Smooth muscle cell (in vitro differentiated cells): ENCODE measurements at regions not wholly inside any gene's neighbourhood (a gene's known extent, or its start where the extent isn't known, plus 50 kb on each side); places are given as distances from the start of the nearest gene placed in this dataset.

Experiments
- DNase-seq: peaks from one replicate; lab custom pipeline; 2025; ENCODE audit not compliant: unreplicated experiment; lab: John Stamatoyannopoulos, UW
- H2AFZ ChIP-seq: fragments of 200-600 bp; sonication (generic); 2 replicates; pipeline ENCODE4 v1.6.0; 2016; ENCODE audit warnings: antibody characterized with exemption, low read depth, mild to moderate bottlenecking
- H3F3A ChIP-seq: fragments of 200-600 bp; sonication (generic); 2 replicates; pipeline ENCODE4 v1.6.0; 2017; ENCODE audit warnings: antibody characterized with exemption, low read depth
- H3K27ac ChIP-seq: fragments of 200-600 bp; sonication (generic); 2 replicates; pipeline ENCODE4 v1.5.1; 2016; ENCODE audit warnings: low read depth, mild to moderate bottlenecking
- H3K27me3 ChIP-seq: fragments of 200-600 bp; sonication (generic); 2 replicates; pipeline ENCODE4 v1.6.1; 2016; ENCODE audit warnings: low read depth, mild to moderate bottlenecking
- H3K36me3 ChIP-seq: fragments of 200-600 bp; sonication (generic); 2 replicates; pipeline ENCODE4 v1.5.1; 2016; ENCODE audit warnings: low read depth
- H3K4me1 ChIP-seq: fragments of 200-600 bp; sonication (generic); 2 replicates; pipeline ENCODE4 v1.5.1; 2016; ENCODE audit warnings: low read depth
- H3K4me2 ChIP-seq: fragments of 200-600 bp; sonication (generic); 2 replicates; pipeline ENCODE4 v1.6.0; 2016; ENCODE audit warnings: mild to moderate bottlenecking
- H3K4me3 ChIP-seq: fragments of 200-600 bp; sonication (generic); 2 replicates; pipeline ENCODE4 v1.5.1; 2016; ENCODE audit warnings: mild to moderate bottlenecking
- H3K79me2 ChIP-seq: fragments of 200-600 bp; sonication (generic); 2 replicates; pipeline ENCODE4 v1.6.0; 2016; ENCODE audit warnings: low read depth, mild to moderate bottlenecking
- H3K9ac ChIP-seq: fragments of 200-600 bp; sonication (generic); 2 replicates; pipeline ENCODE4 v1.6.0; 2016; ENCODE audit warnings: low read depth
- H3K9me3 ChIP-seq: fragments of 200-600 bp; sonication (generic); replicated peaks from 2 replicates; pipeline ENCODE4 v1.5.1; 2016; ENCODE audit warnings: low read depth
- H4K20me1 ChIP-seq: fragments of 200-600 bp; sonication (generic); 2 replicates; pipeline ENCODE4 v1.6.0; 2016; ENCODE audit warnings: low read depth
- CTCF ChIP-seq: fragments of 200-600 bp; sonication (generic); IDR thresholded peaks from 2 replicates; pipeline ENCODE4 v1.5.1; 2017; ENCODE audit warnings: borderline replicate concordance, mild to moderate bottlenecking, antibody characterized with exemption; ENCODE audit not compliant: insufficient read depth, poor library complexity, severe bottlenecking
- WGBS: methylation state at CpG from one replicate; pipeline ENCODE4 v1.1.7; 2016; ENCODE audit warnings: low lambda C conversion rate; 5-methylcytosine and 5-hydroxymethylcytosine counted together

GRCh38 chr7:130909161-130909836, 175.3 kb upstream of the KLF14 start:
- peak overlapping the region; percentile 92 for H3K4me2 ChIP-seq
- no peaks in the 10 kb centered on the region for H3K27me3 ChIP-seq
- no peaks in the 10 kb centered on the region for H3K9me3 ChIP-seq
- peaks cover 54% of the 10 kb centered on the region for H3K79me2 ChIP-seq
- no peak for TF ChIP-seq CTCF
- no peak for DNase-seq
- peak overlapping the region; percentile 99 for H3K27ac ChIP-seq
- no peak overlapping the region for H3K4me3 ChIP-seq
- H3K9ac ChIP-seq, result peak overlapping the region; percentile 97
- H3K4me1 ChIP-seq, result peaks cover 33% of the 10 kb centered on the region
- H3F3A ChIP-seq, result peaks cover 50% of the 10 kb centered on the region
- 96% methylated on average over 14 of the region's 14 CpGs for WGBS
- no peak overlapping the region for H2AFZ ChIP-seq
- H3K36me3 ChIP-seq, result no peaks in the 10 kb centered on the region
- peaks cover 4% of the 10 kb centered on the region for H4K20me1 ChIP-seq

GRCh38 chr7:130909881-130910672, 176.1 kb upstream of the KLF14 start:
- peak overlapping the region; percentile 52 for H3K4me3 ChIP-seq
- no peaks in the 10 kb centered on the region for H3K36me3 ChIP-seq
- peaks cover 54% of the 10 kb centered on the region for H3K79me2 ChIP-seq
- peak overlapping the region; percentile 99 for H3K27ac ChIP-seq
- H3F3A ChIP-seq, result peaks cover 47% of the 10 kb centered on the region
- H4K20me1 ChIP-seq, result peaks cover 4% of the 10 kb centered on the region
- peaks cover 26% of the 10 kb centered on the region for H3K4me1 ChIP-seq
- H3K27me3 ChIP-seq, result no peaks in the 10 kb centered on the region
- no peaks in the 10 kb centered on the region for H3K9me3 ChIP-seq
- TF ChIP-seq CTCF, result no peak
- 59% methylated on average over 9 of the region's 9 CpGs for WGBS
- H2AFZ ChIP-seq, result no peak overlapping the region
- H3K9ac ChIP-seq, result peak overlapping the region; percentile 97
- H3K4me2 ChIP-seq, result peak overlapping the region; percentile 92
- DNase-seq, result no peak

- peak overlapping the region; percentile 97 for H3K9ac ChIP-seq
- H3K36me3 ChIP-seq, result no peaks in the 10 kb centered on the region
- peaks cover 45% of the 10 kb centered on the region for H3F3A ChIP-seq
- peak overlapping the region; percentile 52 for H3K4me3 ChIP-seq
- WGBS, result 48% methylated on average over 7 of the region's 7 CpGs
- H2AFZ ChIP-seq, result no peak overlapping the region
- DNase-seq, result no peak
- peaks cover 54% of the 10 kb centered on the region for H3K79me2 ChIP-seq
- peaks cover 4% of the 10 kb centered on the region for H4K20me1 ChIP-seq
- H3K4me2 ChIP-seq, result peak overlapping the region; percentile 92
- H3K27me3 ChIP-seq, result no peaks in the 10 kb centered on the region
- H3K4me1 ChIP-seq, result peaks cover 26% of the 10 kb centered on the region
- no peak for TF ChIP-seq CTCF
- no peaks in the 10 kb centered on the region for H3K9me3 ChIP-seq
- peak overlapping the region; percentile 99 for H3K27ac ChIP-seq
Measured at GRCh38 chr7:130910949-130911944, 177.2 kb upstream of the KLF14 start.
